VCaP (cell line): ENCODE measurements at regions not wholly inside any gene's neighbourhood (a gene's known extent, or its start where the extent isn't known, plus 50 kb on each side); places are given as distances from the start of the nearest gene placed in this dataset.

Source experiments
- H3K27ac ChIP-seq: fragments of 450-650 bp; 2 replicates; pipeline ENCODE4 v1.5.1; 2017
- TF ChIP-seq, protein P1 (sequence below): fragments of 450-650 bp; conservative IDR thresholded peaks from 2 replicates; pipeline ENCODE4 v1.5.1; 2017; ENCODE audit warnings: mild to moderate bottlenecking, moderate library complexity

DNA sequence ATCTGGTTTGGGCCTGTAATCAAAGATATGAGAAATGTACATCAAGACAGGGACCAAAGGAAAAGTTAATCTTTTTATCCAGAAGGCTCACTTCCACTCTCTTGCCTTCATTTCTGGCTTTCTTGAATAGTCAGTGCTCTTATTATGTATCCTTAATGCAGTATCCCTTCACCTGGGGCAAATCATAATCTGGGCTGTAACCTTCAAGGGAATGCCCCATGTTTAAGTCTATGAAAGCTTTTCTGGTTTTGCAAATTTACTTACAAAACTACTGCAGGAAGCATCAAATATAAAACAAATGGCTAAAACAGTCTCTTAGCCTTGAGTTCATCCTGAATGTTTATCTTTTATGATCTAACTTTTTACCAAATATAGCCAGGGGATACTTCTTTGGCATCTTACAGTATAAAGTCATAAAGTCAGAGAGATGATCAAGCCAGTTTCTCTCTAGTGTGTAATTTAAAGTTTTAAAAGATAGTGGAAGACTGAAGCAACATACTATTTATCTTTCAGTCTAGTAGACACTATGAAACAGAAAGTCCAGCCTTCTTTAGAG is 1214.8 kb downstream of the STIM2 start:
- no peak overlapping the region for H3K27ac ChIP-seq
- TF ChIP-seq, protein P1, sequence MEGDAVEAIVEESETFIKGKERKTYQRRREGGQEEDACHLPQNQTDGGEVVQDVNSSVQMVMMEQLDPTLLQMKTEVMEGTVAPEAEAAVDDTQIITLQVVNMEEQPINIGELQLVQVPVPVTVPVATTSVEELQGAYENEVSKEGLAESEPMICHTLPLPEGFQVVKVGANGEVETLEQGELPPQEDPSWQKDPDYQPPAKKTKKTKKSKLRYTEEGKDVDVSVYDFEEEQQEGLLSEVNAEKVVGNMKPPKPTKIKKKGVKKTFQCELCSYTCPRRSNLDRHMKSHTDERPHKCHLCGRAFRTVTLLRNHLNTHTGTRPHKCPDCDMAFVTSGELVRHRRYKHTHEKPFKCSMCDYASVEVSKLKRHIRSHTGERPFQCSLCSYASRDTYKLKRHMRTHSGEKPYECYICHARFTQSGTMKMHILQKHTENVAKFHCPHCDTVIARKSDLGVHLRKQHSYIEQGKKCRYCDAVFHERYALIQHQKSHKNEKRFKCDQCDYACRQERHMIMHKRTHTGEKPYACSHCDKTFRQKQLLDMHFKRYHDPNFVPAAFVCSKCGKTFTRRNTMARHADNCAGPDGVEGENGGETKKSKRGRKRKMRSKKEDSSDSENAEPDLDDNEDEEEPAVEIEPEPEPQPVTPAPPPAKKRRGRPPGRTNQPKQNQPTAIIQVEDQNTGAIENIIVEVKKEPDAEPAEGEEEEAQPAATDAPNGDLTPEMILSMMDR: no peak

DNA sequence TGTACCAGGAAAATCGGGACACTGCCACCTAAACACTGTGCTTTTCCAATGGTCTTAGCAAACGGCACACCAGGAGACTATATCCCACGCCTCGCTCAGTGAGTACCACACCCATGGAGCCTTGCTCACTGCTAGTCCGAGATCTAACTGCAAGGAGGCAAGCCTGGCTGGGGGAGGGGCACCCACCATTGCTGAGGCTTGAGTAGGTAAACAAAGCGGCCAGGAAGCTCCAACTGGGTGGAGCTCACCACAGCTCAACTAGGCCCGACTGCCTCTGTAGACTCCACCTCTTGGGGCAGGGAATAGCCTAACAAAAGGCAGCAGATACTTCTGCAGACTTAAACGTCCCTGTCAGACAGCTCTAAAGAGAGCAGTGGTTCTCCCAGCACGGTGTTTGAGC is 1216.6 kb downstream of the STIM2 start:
- 0 out of 2 replicates have a peak overlapping the region, but pooled peaks have one; percentile 15 for H3K27ac ChIP-seq

DNA sequence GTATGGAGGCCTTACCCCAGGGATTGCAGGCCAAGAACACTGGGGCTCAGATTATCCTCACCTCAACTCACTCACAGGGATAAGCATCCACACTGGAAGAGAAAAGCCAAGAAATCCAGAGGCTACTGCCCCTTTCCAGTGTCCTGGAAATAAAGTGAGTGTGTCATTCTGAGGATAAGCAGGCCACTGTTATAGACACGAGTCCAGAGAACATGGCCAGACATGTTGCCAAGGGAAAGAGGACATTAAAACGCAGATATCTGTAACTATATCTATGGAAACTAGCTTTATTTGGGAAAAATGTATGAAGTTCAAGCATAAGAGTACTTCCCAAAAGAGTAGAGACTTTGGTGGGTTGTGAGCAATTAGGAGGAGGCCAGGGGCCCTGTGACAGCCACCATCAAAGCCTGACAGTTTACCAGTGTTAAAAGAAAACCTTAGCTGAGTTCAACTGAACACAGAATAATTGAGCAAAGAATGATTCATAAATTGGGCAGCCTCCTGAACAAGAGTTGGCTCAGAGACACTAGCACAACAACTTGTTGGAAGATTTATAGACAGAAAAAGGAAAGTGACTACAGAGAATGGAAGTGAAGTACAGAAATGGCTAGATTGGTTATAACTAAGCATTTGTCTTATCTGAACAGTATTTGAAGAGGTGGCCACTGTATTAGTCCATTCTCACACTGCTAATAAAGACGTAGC is 1222.2 kb downstream of the STIM2 start:
- H3K27ac ChIP-seq: no peak overlapping the region
- TF ChIP-seq, protein P1: no peak

DNA sequence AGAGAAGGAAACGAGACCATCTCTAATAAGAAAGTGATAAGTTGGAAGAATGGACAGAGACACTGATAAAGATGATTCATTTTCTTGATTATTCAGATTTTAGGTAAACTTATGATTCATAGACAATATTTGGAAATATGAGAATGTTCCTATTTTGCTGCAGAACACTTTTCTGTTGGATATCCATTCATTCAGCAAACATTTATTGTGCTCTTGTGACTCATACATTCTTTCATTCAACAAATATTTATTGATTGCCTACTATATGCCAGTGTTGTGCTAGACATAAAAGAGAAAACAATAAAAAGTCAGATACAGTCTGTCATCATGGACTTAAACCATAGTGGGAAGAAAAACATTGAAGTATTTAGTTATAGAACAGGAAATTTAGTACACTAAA is 1232.0 kb downstream of the STIM2 start:
- TF ChIP-seq, protein P1: no peak
- H3K27ac ChIP-seq: no peak overlapping the region

DNA sequence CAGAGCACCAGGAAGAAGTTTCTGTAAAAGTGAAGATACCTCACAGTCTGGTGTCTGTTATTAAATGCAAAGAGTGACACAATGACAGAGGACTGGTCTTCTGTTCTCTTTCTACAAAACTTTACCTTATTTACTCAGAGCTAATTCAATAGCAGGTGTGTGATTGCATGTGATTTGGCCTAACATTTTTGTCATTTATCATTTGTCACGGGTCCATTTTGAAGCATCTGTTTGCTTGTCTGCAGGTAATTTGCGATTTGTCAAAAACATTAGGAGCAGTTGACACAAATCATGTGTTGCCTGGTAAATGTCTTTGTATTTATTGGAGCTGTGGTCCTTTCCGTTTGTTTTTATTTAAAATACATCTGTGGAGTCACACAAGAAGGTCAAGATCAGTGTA is 1232.4 kb downstream of the STIM2 start:
- TF ChIP-seq, protein P1: no peak
- no peak overlapping the region for H3K27ac ChIP-seq

DNA sequence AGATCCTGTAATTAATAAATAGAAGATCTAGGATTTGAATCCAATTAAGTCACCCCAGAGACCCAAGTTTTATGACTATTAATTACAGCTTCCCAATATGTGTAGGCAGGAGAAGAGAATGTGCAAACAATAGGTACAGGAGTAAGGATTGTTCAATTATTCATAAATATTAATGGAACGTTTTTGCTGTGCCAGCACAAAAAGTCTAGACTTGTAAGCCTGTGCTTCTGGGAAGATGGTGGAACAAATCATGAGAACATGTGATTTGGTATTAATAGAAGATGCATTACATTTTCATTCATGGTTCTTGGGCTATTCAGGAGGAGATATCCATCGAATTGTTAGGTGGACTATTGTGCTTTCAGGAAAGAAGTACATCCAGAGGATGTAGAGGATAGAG is 1240.9 kb downstream of the STIM2 start:
- no peak overlapping the region for H3K27ac ChIP-seq
- TF ChIP-seq, protein P1: no peak

DNA sequence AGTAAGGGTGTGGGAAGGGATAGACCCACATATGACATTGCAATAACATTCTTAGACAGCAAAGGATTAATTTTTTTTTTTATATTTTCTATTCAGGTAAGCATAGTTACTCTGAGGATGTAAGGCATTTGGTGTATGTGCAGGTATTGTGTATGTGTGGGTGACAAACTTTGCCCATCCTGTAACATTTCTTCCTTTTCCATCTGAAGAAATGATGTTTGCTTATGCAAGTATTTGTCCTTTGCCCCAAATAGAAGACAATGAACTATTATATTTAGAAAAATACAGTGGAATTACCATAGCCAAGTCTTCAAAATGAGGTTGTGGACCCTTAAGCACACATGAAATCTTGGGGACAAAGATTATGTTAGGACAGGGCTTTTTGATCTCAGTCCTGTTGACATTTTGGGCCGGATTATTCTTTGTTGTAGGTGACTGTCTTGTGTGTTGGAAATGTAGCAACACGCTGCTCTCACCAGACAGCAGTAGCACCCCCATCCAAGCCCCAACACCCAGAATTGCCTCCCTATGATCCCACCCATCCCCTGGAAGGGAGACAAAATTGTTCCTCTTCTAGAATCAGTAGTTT is 1244.7 kb downstream of the STIM2 start:
- TF ChIP-seq, protein P1: no peak
- H3K27ac ChIP-seq: no peak overlapping the region

DNA sequence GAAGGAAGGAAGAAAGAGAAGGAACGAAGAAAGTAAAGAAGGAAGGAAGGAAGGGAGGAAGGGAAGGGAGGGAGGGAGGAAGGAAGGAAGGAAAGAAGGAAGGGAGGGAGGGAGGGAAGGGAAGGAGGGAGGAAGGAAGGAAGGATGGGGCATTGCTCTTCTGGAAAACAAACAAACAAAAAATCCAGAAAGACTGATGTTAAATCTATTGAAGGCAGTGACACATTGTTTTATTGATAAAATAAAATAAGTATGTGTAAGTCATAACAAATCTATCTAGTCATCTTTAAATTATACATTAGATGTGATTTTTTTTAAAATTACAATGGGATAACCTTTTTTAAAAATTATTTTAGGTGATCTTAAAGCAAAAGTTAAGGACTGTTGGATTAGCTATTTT is 1245.5 kb downstream of the STIM2 start:
- H3K27ac ChIP-seq: no peak overlapping the region
- TF ChIP-seq, protein P1: no peak
